ENCODE measurements at regions not wholly inside any gene's neighbourhood (a gene's known extent, or its start where the extent isn't known, plus 50 kb on each side); places are given as distances from the start of the nearest gene placed in this dataset.
A peak's percentile ranks its signal among the peaks of the same experiment; 100 is the strongest.

DNA sequence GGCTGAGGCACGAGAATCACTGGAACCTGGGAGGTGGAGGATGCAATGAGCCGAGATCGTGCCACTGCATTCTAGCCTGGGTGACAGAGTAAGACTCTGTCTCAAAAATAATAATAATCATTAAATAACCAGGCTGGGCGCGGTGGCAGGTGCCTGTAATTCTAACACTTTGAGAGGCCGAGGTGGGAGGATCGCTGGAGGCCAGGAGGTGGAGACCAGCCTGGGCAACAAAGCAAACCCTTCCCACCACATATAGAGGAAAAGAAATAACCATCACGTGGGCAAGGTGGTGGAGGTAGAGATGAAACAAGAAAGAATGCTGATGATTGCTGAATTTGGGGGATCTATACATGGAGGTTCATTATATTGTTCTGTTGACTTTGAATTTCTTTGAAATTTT, 63.4 kb upstream of the PIM1 start:
- no peak overlapping the region for H3K4me3 ChIP-seq (ENCODE audit: low read depth, low read length)
- no peaks in the 10 kb centered on the region for H3K36me3 ChIP-seq (ENCODE audit: control insufficient read depth, insufficient read depth, low read length)
- Mint-ChIP-seq H3K9me3 (no peaks in the 10 kb centered on the region), H3K4me1 (peaks cover 0 to 39% (median 18%) of the 10 kb centered on the region in 4 donors), H3K4me3 (no peak overlapping the region), H3K27ac (peak overlapping the region in 1 of 3 donors; percentile 13), H3K27me3 (peaks cover 4% of the 10 kb centered on the region), H3K36me3 (no peaks in the 10 kb centered on the region)
- DNase-seq (no peak), ATAC-seq (ENCODE audit: low read depth in 2 of 2) (no peak)
- H3K27ac ChIP-seq (ENCODE audit: insufficient read depth, low read length, poor library complexity, severe bottlenecking): no peak overlapping the region
- peaks cover 17% of the 10 kb centered on the region for H3K4me1 ChIP-seq (ENCODE audit: control insufficient read depth, insufficient read depth, low read length, poor library complexity, severe bottlenecking)
- H3K9me3 ChIP-seq (ENCODE audit: control insufficient read depth in 2 of 2, low read length in 2 of 2): no peaks in the 10 kb centered on the region
- no peaks in the 10 kb centered on the region for H3K27me3 ChIP-seq (ENCODE audit: control insufficient read depth, insufficient read depth, low read length)

- Histone ChIP-seq H3K9me3 (ENCODE audit: control insufficient read depth in 2 of 2, low read length in 2 of 2) (no peaks in the 10 kb centered on the region), H3K4me3 (ENCODE audit: low read depth, low read length) (no peak overlapping the region), H3K36me3 (ENCODE audit: control insufficient read depth, insufficient read depth, low read length) (no peaks in the 10 kb centered on the region), H3K4me1 (ENCODE audit: control insufficient read depth, insufficient read depth, low read length, poor library complexity, severe bottlenecking) (peaks cover 16% of the 10 kb centered on the region), H3K27me3 (ENCODE audit: control insufficient read depth, insufficient read depth, low read length) (no peaks in the 10 kb centered on the region), H3K27ac (ENCODE audit: insufficient read depth, low read length, poor library complexity, severe bottlenecking) (no peak overlapping the region)
- Mint-ChIP-seq H3K36me3 (no peaks in the 10 kb centered on the region), H3K27me3 (peaks cover 6% of the 10 kb centered on the region), H3K9me3 (no peaks in the 10 kb centered on the region), H3K4me1 (peaks cover 0 to 35% (median 17%) of the 10 kb centered on the region in 4 donors), H3K4me3 (no peak overlapping the region), H3K27ac (peak overlapping the region in 1 of 3 donors; percentile 74)
- DNase-seq (no peak), ATAC-seq (ENCODE audit: low read depth in 2 of 2) (no peak)
Observed at GRCh38 chr6:37106982-37107491, 62.9 kb upstream of the PIM1 start.

- Mint-ChIP-seq H3K4me3 (peak overlapping the region in 1 of 4 donors; percentile 22), H3K27me3 (peaks cover 9% of the 10 kb centered on the region), H3K9me3 (no peaks in the 10 kb centered on the region), H3K36me3 (no peaks in the 10 kb centered on the region), H3K4me1 (peaks cover 0 to 13% (median 3%) of the 10 kb centered on the region in 4 donors), H3K27ac (no peak overlapping the region)
- no peak overlapping the region for H3K27ac ChIP-seq (ENCODE audit: insufficient read depth, low read length, poor library complexity, severe bottlenecking)
- ATAC-seq (ENCODE audit: low read depth in 2 of 2) (no peak), DNase-seq (peak in 1 of 3 donors; percentile 70)
- H3K4me1 ChIP-seq (ENCODE audit: control insufficient read depth, insufficient read depth, low read length, poor library complexity, severe bottlenecking): no peaks in the 10 kb centered on the region
- H3K27me3 ChIP-seq (ENCODE audit: control insufficient read depth, insufficient read depth, low read length): no peaks in the 10 kb centered on the region
- no peaks in the 10 kb centered on the region for H3K9me3 ChIP-seq (ENCODE audit: control insufficient read depth in 2 of 2, low read length in 2 of 2)
- no peak overlapping the region for H3K4me3 ChIP-seq (ENCODE audit: low read depth, low read length)
- no peaks in the 10 kb centered on the region for H3K36me3 ChIP-seq (ENCODE audit: control insufficient read depth, insufficient read depth, low read length)
Observed at GRCh38 chr6:37109714-37110499, 60.0 kb upstream of the PIM1 start.

DNA sequence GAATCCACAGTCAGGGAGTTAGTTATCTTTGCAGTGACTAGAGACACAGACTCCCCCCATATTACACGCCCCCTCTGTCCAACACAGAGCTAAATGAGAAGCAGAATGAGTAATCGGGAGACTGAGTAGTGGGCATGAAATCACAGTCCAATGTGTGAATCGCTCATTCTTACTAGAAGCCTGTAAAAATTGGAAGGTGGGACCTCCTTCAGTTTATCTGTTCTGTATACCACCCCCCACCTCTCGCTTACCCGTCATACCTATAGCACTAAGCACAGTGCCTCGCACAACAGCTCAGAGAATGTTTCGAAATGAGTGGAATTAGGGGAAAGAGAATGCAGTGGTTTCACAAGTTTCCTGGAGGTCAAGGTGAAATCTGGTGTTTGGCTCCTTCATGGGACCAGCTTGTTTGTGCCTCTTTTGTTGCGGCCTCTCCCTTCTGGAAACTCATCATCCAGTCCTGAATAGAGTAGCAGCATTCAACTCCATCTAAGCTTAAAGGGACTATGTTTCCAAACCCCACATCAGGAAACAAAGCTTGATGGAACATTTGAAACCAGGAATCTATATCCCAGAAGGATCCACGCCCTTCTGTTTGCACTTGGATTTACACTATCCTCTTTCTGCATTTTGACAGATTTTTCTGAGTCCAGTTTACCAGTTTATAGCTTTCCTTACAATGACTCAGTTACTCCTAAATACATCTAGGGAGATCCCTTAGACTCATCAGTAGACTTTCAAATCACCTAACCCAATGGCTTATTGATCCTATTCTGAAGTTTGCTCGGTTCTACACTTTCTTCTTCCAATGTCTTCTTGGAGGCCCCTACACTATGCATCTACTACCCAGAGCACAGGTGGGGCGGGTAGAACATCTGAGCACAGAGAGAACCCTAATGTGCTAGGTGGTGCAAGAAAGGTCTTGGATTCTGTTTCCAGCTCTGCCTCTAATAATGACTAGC, 59.2 kb upstream of the PIM1 start:
- H3K27me3 Mint-ChIP-seq: peaks cover 15% of the 10 kb centered on the region
- no peaks in the 10 kb centered on the region for H3K4me1 ChIP-seq (ENCODE audit: control insufficient read depth, insufficient read depth, low read length, poor library complexity, severe bottlenecking)

DNA sequence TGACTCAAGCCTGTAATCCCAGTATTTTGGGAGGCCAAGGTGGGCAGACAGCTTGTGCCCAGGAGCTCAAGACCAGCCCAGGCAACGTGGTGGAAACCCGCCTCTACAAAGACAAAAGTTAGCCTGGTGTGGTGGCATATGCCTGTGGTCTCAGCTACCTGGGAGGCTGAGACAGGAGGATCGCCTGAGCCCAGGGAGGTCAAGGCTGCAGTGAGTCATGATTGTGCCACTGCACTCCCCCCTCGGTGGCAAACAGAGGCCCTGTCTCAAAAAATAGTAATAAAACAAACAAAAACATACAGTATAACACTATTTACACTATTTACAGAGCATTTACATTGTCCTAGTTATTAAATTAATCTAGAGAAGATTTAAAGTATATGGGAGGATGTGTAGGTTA, 56.0 kb upstream of the PIM1 start:
- peaks cover 0 to 11% (median 3%) of the 10 kb centered on the region in 4 donors for H3K4me1 Mint-ChIP-seq
- H3K9me3 Mint-ChIP-seq: no peaks in the 10 kb centered on the region
- ATAC-seq (ENCODE audit: low read depth in 2 of 2) (no peak), DNase-seq (no peak)
- Histone ChIP-seq H3K4me1 (ENCODE audit: control insufficient read depth, insufficient read depth, low read length, poor library complexity, severe bottlenecking) (no peaks in the 10 kb centered on the region), H3K36me3 (ENCODE audit: control insufficient read depth, insufficient read depth, low read length) (no peaks in the 10 kb centered on the region), H3K4me3 (ENCODE audit: low read depth, low read length) (no peak overlapping the region), H3K27me3 (ENCODE audit: control insufficient read depth, insufficient read depth, low read length) (no peaks in the 10 kb centered on the region), H3K9me3 (ENCODE audit: control insufficient read depth in 2 of 2, low read length in 2 of 2) (no peaks in the 10 kb centered on the region), H3K27ac (ENCODE audit: insufficient read depth, low read length, poor library complexity, severe bottlenecking) (no peak overlapping the region)
- H3K4me3 Mint-ChIP-seq: no peak overlapping the region
- no peak overlapping the region for H3K27ac Mint-ChIP-seq
- H3K27me3 Mint-ChIP-seq: peaks cover 10% of the 10 kb centered on the region
- no peaks in the 10 kb centered on the region for H3K36me3 Mint-ChIP-seq

More for the DNA sequence above, 59.2 kb upstream of the PIM1 start:
- Mint-ChIP-seq H3K9me3 (no peaks in the 10 kb centered on the region), H3K4me3 (peak overlapping the region in 1 of 4 donors; percentile 17), H3K27ac (no peak overlapping the region), H3K4me1 (peaks cover 0 to 13% (median 3%) of the 10 kb centered on the region in 4 donors), H3K36me3 (no peaks in the 10 kb centered on the region)
- DNase-seq (peak in 1 of 3 donors; percentile 51), ATAC-seq (ENCODE audit: low read depth in 2 of 2) (no peak)
- Histone ChIP-seq H3K4me3 (ENCODE audit: low read depth, low read length) (no peak overlapping the region), H3K27me3 (ENCODE audit: control insufficient read depth, insufficient read depth, low read length) (no peaks in the 10 kb centered on the region), H3K27ac (ENCODE audit: insufficient read depth, low read length, poor library complexity, severe bottlenecking) (no peak overlapping the region), H3K36me3 (ENCODE audit: control insufficient read depth, insufficient read depth, low read length) (no peaks in the 10 kb centered on the region), H3K9me3 (ENCODE audit: control insufficient read depth in 2 of 2, low read length in 2 of 2) (no peaks in the 10 kb centered on the region)

- H3K4me3 ChIP-seq (ENCODE audit: low read depth, low read length): no peak overlapping the region
Observed at GRCh38 chr6:37114612-37115011, 55.3 kb upstream of the PIM1 start.

DNA sequence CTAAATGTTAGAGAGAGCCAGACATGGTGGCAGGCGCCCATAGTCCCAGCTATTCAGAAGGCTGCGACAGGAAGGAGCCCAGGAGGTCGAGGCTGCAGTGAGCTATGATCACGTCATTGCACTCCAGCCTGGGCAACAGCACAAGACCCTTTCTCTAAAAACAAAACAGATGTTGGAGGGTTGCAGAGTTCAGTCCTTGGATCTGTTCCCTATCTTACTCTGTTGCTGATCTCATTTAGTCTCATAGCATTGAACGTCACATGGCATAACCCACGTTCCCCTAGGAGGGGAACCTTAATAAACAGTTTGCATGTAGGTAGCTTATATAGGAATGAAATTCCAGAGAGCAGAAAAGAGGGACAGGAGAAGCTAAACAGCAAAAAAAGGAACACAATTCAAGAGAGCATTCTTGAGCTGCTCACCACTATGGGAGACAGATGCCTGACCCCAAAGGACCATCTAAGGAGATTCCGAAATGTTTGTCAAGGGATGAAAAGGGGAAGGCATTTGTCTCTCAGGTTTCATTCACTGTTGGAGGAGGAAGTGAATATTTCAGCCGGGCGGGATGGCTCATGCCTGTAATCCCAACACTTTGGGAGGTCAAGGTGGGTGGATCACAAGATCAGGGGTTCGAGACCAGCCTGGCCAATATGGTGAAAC, 54.6 kb upstream of the PIM1 start:
- Mint-ChIP-seq H3K9me3 (no peaks in the 10 kb centered on the region), H3K4me3 (no peak overlapping the region), H3K4me1 (peaks cover 3 to 11% (median 6%) of the 10 kb centered on the region in 4 donors), H3K27ac (peak overlapping the region in 1 of 3 donors; percentile 33), H3K36me3 (no peaks in the 10 kb centered on the region), H3K27me3 (peaks cover 15% of the 10 kb centered on the region)
- Histone ChIP-seq H3K27ac (ENCODE audit: insufficient read depth, low read length, poor library complexity, severe bottlenecking) (no peak overlapping the region), H3K27me3 (ENCODE audit: control insufficient read depth, insufficient read depth, low read length) (no peaks in the 10 kb centered on the region), H3K36me3 (ENCODE audit: control insufficient read depth, insufficient read depth, low read length) (no peaks in the 10 kb centered on the region), H3K9me3 (ENCODE audit: control insufficient read depth in 2 of 2, low read length in 2 of 2) (no peaks in the 10 kb centered on the region), H3K4me3 (ENCODE audit: low read depth, low read length) (no peak overlapping the region), H3K4me1 (ENCODE audit: control insufficient read depth, insufficient read depth, low read length, poor library complexity, severe bottlenecking) (no peaks in the 10 kb centered on the region)
- no peak for DNase-seq
- no peak for ATAC-seq (ENCODE audit: low read depth in 2 of 2)

More at GRCh38 chr6:37114612-37115011, 55.3 kb upstream of the PIM1 start:
- no peak overlapping the region for H3K27ac Mint-ChIP-seq
- no peak overlapping the region for H3K27ac ChIP-seq (ENCODE audit: insufficient read depth, low read length, poor library complexity, severe bottlenecking)
- ATAC-seq (ENCODE audit: low read depth in 2 of 2) (no peak), DNase-seq (no peak)
- H3K9me3 ChIP-seq (ENCODE audit: control insufficient read depth in 2 of 2, low read length in 2 of 2): no peaks in the 10 kb centered on the region
- no peaks in the 10 kb centered on the region for H3K4me1 ChIP-seq (ENCODE audit: control insufficient read depth, insufficient read depth, low read length, poor library complexity, severe bottlenecking)
- H3K27me3 ChIP-seq (ENCODE audit: control insufficient read depth, insufficient read depth, low read length): no peaks in the 10 kb centered on the region
- no peaks in the 10 kb centered on the region for H3K36me3 ChIP-seq (ENCODE audit: control insufficient read depth, insufficient read depth, low read length)
- no peaks in the 10 kb centered on the region for H3K9me3 Mint-ChIP-seq
- H3K4me1 Mint-ChIP-seq: peaks cover 3 to 14% (median 8%) of the 10 kb centered on the region in 4 donors
- peaks cover 15% of the 10 kb centered on the region for H3K27me3 Mint-ChIP-seq
- H3K4me3 Mint-ChIP-seq: no peak overlapping the region
- no peaks in the 10 kb centered on the region for H3K36me3 Mint-ChIP-seq

All from CD4-positive, CD25-positive, alpha-beta regulatory T cell (primary cell).